Vagina (tissue), 2 donors: ENCODE measurements at regions not wholly inside any gene's neighbourhood (a gene's known extent, or its start where the extent isn't known, plus 50 kb on each side); places are given as distances from the start of the nearest gene placed in this dataset.

Experiments used
- POLR2A ChIP-seq, 2 donors: fragments of 450-650 bp; IDR thresholded peaks; one replicate each; pipeline ENCODE4 v1.6.1; 2017; ENCODE audit warnings: antibody characterized with exemption in 2 of 2, mild to moderate bottlenecking in 2 of 2, moderate library complexity in 2 of 2
- POLR2AphosphoS5 ChIP-seq, 2 donors: sonication (generic); formaldehyde crosslinking; IDR thresholded peaks; one replicate each; pipeline ENCODE4 v1.9.0; 2017; ENCODE audit warnings: antibody characterized with exemption in 2 of 2, mild to moderate bottlenecking in 2 of 2, low read depth in 1 of 2; ENCODE audit not compliant: insufficient read depth in 1 of 2
- TF ChIP-seq, protein P1 (sequence below), 3 experiments: fragments of 450-650 bp in 2 of 3; fragments of 200-600 bp in 1 of 3; sonication (generic) in 1 of 3; IDR thresholded peaks; one replicate each; pipeline ENCODE4 v1.5.1; 2017 to 2019; ENCODE audit warnings: antibody characterized with exemption in 3 of 3, mild to moderate bottlenecking in 2 of 3, moderate library complexity in 2 of 3

DNA sequence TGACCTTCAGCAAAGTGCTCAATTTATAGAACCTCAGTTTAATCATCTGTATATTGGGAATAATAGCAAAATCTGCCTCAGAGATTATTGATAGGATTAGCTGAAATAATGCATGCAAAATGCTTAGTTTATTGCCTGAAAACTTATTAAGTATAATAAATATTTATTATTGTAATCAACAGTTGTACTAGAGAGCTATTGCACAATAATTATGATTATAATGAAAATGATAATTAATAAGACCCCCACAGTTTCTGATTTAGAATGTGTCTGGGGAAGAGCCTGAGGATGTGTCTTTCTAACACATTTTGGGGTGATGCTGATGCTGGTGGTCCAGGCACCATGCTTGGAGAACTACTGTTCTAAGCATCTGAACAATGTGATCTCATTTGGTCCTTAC, 419.6 kb downstream of the NPIPA7 start:
- TF ChIP-seq POLR2A (IDR thresholded peaks at IDR 0.05) (no peak), POLR2AphosphoS5 (IDR thresholded peaks at IDR 0.05; ENCODE audit: insufficient read depth in 1 of 2, low read depth in 1 of 2) (no peak)
- TF ChIP-seq, protein P1, sequence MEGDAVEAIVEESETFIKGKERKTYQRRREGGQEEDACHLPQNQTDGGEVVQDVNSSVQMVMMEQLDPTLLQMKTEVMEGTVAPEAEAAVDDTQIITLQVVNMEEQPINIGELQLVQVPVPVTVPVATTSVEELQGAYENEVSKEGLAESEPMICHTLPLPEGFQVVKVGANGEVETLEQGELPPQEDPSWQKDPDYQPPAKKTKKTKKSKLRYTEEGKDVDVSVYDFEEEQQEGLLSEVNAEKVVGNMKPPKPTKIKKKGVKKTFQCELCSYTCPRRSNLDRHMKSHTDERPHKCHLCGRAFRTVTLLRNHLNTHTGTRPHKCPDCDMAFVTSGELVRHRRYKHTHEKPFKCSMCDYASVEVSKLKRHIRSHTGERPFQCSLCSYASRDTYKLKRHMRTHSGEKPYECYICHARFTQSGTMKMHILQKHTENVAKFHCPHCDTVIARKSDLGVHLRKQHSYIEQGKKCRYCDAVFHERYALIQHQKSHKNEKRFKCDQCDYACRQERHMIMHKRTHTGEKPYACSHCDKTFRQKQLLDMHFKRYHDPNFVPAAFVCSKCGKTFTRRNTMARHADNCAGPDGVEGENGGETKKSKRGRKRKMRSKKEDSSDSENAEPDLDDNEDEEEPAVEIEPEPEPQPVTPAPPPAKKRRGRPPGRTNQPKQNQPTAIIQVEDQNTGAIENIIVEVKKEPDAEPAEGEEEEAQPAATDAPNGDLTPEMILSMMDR (IDR thresholded peaks at IDR 0.05): no peak
